GM21423 (cell line): ENCODE measurements at regions not wholly inside any gene's neighbourhood (a gene's known extent, or its start where the extent isn't known, plus 50 kb on each side); places are given as distances from the start of the nearest gene placed in this dataset.

Experiments used
- ATAC-seq: cut with Tn5 transposase; IDR thresholded peaks from one replicate; pipeline ENCODE4 v1.9.1; 2021; ENCODE audit warnings: mild to moderate bottlenecking, moderate library complexity; ENCODE audit not compliant: unreplicated experiment

DNA sequence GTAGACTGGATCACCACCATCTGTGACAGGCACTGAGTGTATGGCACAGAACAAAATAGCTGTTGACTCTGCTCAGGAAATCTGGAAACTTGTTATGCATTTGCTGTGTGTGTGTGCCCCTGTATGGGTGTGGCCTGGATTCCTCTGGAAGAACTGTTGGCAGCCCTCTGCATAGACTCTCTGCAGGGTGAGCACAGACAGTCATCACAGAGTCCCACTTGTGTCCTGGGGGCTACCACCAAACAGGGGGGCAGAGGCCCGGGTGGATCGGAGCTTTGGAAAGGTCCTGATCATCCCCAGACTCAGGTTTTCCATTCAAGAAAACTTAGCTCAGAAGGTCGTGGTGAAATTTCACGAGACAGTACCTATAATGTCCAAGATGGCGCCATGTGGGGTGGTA, 258.6 kb downstream of the SOX11 start:
- ATAC-seq, result no peak

DNA sequence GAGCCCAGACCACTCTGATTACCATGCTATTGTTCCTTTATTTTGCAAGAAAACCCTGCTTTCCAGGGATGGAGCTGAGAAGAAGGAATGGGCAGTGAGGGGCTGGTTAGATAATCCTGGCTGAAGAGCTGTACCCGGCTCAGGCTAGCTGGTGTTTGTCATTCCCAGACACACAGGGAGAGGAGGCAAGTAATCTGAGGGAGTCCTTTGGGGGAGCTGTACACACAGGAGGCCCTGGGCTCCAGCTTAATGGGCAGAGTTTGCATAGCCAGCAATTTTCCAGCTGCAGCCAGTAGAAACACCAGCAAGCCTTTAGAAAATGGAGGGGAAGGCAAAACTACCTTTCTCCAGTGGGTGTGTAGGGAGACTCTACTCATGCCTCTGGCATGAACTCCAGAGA, 259.3 kb downstream of the SOX11 start:
- no peak for ATAC-seq

DNA sequence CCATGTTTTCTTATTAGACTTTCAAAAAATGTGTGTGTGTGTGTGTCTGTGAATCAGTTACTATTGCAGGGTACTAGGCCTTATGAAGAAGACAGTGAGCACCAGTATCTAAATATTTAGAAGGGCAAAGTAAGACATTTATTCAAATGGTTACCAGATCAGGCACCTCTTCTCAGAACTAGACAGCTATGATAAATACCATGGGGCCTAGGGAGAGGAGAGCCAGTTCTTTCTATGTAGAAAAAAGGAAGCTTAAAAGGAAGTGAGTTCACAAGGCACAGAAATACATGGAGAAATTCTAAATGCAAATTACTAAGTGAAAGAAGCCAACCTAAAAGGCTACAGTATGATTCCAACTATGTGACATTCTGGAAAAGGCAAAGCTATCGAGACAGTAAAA, 261.3 kb downstream of the SOX11 start:
- ATAC-seq, result no peak

DNA sequence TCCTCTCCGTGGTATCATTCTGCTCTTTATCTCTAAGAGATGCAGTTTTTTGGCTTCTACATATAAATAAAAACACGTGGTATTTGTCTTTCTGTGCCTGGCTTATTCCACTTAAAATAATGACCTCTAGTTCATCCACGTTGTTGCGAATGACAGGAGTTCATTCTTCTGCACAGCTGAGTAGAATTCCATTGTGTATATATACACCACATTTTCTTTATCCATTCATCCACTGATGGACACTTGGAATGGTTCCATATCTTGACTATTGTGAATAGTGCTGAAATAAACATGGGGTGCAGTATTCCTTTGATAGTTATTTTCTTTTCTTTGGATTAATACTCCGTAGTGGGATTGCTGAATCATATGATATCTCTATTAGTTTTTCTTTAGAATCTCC, 262.3 kb downstream of the SOX11 start:
- no peak for ATAC-seq

DNA sequence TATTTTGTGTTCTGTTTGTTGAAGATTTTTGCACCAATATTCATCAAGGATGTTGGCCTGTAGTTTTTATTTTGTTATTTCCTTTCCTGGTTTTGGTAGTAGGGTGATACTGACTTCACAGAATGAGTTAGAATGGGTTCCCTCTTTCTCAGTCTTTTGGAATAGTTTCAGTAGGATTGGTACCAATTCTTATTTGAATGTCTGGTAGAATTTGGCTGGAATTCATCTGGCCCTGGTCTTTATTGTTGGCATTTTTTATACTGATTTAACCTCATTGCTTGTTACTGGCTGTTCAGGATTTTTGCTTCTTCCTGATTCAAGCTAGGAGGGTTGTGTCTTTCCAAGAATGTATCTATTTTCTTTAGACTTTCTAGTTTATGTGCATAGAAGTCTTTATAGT, 263.7 kb downstream of the SOX11 start:
- no peak for ATAC-seq

DNA sequence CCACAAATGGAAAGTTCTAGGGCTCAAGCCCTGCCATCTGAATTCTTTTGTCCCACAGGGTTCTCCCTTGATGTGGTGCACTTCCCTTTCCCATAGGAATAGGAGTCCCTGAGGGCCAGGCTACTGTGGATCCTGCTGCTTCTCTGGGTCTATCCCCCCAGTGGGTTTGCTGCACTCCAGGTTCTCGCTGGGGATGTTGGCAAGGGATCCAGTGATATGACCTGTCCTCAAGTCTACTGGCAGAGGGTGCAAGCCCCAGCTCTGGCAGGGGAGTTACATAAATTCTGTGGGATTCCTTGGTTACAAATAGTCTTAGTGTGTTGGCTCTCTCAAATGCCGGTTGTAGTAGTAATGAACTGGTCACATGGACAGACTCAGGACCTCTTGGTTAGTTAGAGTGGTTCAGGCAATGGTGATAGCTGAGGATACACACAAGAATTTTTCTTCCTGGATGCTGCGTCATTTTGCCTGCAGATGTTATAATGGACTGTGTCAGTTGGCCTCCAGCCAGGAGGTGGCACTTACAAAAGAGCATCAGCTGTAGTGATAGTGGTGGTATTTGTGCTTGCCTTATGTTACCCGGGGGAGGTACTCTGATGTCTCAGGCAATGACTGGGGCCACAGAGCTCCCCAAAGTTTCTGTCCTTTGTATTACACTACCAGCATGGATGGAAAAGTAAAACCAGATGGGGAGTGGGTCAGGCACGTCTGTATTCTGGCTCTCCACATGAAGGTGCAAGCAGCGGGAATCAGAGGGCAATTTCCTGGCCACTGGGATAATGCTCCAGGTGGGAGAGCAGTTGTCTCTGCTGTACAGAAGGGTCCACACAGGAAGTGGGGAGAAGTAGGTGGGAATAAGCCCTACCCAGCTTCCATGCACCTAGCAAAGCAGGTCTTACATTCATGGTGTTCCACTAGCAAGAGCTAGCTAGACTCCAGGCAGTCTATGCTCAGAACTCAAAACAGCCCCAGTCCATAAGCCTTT, 267.9 kb downstream of the SOX11 start:
- no peak for ATAC-seq

DNA sequence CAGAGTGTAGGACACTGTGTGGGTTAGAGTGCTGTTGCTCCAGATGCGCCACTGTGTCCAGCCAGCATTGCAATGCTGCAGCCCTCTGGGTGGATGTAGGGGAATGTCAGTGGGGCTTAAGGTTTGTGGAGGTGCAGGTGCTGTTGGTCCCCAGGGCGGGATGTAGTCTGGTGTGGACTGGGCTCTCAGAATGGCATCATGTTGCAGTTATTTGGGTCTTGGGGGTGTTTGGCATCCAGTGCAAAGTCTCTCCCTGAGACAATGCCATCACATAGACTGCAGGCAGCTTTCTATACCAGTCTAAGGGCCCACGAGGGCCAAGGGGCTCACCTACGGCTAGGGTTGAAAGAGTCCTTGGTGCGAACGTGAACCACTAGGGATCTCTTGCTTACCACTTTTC, 275.3 kb downstream of the SOX11 start:
- no peak for ATAC-seq

DNA sequence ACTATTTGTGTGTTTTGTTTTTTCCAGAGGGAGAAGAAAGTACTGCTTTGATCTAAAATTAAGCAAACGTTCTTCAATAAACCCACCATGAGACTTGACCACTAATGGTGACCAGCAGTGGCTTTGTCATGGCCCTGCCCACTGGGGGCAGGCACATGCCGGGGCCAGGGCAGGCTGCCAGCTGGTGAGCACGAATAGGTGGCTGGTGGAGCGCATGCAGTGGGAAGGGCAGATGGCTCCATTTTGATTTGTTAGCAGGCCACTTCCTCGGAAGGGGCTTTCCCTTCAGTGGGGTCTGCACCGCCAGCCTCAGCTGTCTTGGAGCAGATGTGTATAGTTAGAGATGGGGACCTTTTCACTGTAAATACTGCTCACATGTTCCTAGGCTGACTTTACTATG, 277.1 kb downstream of the SOX11 start:
- ATAC-seq, result no peak

DNA sequence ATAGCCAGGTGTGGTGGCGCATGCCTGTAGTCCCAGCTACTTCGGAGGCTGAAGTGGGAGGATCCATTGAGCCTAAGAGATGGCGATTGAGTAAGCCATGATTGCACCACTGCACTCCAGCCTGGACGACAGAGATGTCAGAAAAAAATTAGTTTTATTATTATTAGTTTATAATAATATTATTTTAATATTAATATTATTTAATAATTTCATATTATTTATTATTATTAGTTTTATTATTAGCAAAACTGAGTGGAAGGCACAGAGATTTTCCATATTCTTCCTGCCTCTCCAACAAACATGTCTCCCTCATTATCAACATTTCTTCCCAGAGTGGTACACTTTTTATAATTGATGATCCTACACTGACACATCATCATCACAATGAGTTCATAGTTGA, 278.2 kb downstream of the SOX11 start:
- no peak for ATAC-seq

DNA sequence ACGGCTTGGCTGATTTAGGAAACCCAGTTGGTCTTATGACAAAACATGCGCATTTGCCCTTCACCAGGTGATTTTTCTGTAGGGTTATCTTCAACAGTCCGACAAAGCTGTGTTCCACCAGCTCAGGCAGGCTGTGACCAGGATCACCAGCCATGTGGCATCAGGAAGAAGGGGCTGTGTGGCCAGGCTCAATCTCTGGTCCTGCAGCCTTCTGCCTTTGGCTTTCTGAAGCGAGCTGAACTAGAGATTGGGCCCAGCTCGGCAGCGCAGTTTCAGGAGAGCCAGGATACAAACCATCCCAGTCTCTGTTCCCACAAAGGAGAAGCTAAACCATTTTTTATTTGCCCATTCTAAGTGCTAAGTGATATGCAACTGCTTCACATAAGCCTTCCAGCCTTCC, 282.3 kb downstream of the SOX11 start:
- no peak for ATAC-seq

DNA sequence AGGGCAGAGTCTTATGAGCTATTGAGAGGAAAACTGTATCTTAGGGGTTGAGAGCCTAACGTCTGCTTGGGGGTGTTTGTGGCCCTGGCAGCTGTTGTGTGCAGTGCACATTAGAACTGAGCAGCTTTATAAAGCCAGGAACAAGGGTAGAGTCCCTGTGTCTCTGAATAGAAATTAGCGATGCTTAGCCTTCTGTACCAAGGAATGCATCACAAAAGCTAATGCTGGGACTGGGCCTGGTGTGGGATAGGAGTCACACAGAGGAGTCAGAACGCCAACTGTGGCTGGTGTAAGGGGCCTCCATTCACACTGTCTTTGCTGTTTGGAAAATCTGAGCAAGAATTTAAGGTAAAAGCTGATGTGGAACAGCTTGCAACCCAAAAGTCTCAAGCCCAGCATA, 283.2 kb downstream of the SOX11 start:
- no peak for ATAC-seq

DNA sequence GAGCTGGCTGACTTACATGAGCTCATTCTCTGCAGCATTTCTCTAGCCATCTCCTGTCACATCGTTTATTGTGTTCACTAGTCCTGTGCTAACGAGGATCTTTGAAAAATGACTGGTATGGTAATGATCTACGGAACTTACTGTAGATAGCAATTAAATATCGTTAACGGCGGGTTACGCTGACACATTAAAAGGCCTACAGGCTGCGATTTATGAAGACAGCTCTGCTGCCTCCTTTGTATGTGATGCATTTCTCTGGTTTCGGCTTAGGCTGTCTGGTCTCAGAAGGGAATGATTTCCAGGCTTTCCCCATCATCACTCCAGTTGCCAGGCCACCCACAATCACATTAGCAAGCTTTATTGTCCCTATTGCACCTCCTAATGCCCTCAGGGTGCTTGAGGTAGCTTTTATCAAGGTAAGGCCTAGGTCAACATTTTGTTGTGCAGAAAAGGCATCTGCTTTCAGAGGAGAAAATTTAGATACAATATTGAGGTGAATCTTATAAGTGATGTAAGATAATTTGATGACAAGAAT, 284.4 kb downstream of the SOX11 start:
- no peak for ATAC-seq

DNA sequence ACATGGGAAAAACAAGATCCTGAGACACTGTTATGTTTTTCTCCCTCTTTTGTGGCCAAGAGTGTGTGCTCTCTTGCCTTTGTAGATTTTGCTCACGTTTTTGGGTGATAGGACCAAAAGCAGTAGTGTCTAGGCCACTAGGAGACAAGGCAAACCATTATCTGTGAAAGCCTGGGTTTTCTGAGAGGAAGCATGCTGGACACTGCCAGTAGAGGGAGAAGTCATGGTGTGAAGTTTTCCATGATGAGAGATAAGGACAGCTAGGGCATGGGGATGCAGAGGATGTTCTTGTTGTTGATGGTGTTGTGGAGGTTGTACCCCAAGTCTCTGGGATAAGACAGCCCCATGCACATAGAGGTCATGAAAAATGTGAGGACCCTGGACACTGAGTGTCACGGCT, 285.3 kb downstream of the SOX11 start:
- no peak for ATAC-seq

DNA sequence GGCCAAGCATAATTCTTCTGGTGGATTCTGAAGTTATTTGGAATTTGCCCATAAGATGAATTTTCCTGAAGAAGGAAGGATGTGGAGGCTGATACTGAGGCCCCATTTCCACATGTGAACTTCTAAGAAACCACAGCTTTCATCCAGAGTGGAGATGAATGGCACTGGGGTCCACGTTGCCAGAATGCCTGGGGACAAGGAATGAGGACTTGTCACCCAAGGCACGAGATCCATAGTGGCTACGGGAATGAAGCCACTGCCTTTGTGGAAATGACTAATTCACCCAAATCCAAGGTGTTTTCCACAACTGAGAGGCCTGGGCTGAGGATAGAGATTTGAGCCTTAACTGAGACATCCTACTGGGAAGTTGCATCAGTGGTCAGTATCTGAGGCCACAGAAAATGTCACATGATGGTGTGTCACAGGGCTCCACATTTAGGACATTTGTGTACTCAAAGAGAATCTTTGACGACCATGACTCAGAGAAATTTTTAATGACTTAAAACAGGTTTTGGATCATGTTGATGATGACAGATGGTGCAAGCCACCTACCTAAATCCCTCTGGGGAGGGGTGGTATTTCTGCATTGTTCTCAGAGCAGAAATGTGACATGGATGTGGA, 286.1 kb downstream of the SOX11 start:
- no peak for ATAC-seq

DNA sequence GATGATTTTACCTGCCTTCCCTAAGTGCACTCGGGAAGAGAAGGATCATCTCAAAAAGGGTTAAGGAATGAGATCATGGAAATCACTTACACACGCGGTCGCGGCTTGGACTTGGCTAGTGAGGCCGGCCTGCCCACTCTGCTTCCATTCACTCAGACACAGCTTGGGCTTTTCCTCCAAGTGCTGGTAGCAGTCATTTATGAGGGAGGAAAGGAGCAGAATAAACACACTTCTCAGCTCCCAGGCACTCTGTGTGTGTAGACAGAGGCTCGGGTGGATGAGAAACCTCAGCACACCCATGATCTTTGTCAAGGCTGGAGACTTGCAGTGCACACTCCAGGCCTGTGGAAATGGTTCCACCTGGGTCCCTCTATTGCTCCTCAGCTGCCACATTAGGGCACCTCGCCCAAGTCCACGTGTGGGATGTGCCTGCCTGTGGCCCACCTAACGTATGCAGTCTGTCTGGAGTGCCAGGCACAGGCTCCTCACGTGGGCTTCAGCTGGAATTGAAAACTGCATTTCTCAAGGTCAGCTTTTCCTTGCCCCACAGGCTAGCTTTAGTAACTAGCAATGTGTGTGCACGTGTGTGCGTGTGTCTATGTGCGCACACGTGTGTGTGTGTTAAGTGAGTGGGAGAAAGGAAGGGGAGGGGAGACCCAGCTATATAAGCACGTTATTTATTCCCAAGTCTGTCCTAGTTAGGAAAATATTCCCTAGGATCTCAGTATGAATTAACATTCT, 288.4 kb downstream of the SOX11 start:
- ATAC-seq, result no peak

DNA sequence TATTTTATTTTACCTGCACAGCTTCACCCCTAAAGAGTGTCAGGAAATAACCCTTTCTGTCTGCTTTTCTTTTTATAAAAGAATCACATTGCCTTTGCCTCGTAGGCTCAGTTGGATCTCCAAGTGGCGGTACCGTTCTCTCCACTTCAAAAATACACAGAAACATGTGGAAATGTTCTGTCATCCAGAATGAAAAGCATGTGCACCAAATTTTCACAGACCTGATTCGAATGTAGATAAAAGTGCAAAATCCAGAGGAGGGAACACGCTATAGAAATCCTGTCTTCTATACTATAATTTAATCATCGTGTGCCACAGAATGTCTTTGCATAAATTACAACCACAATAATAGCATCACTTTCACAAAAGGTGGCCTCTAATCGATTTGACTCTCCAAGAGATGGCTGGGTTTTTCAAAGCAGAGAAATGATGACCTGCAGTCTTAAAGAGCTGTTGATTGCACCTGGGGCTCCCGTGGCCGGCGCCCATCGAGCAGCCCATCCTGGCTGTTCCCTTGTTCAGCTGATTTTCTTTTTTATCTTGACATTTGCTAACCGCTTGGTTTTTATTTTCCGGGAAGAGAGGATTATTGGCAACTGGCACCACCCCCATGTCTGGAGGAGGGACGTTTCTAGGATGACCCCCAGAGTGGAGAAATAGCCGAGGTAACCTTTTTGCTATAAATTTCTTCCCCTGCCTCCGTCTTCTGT, 290.2 kb downstream of the SOX11 start:
- no peak for ATAC-seq

DNA sequence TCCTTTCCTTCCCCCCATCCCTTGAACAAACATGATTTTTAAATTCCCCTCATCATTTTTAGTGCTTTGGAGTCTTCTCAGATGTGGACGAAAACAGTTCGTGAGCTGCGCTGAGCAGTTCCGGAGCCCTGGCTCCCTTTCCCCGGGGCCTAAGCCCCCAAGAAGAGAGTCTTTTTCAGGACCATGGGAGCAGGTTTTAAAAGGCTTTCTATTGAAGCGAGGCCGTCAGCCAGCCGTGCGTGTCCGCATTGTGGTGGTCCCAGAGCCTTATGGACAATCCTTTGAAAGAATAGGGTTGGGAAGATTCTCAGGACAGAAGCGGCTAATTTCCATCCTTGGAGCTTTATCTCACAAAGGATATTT, 290.7 kb downstream of the SOX11 start:
- ATAC-seq, result no peak

DNA sequence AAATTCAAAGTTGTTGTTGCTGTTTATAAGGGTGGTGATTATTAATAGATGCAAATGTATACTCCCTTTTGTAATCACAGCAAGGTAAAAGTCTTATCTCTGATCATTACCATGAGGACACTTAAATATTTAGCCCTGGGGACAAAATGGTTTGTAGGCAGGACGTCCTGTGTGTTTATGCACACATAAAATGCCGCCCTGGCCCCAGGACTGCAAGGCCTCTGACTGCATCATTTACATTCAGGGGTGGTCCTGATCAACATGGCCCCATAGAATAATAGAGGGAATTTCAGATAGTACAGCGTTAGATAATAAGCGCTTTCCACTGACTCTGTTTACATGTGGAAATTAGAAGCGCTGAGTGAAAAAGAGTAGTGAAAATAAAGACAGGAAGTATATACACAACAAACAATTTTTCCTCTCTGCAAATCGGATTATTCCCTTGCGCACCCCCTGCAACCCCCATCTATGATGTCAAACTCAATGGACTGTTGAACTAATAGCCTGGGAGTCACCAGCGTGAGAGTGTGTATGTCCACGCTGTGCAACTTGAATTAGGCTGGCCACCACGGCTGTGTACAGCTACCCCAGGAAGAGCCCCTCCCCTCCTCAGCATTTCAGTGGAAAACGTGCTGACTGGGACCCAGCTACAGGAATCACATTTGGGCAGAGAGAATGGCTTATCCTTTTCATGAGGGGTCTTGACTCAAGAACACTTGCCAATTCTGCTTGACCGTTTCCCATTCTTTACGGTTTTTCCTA, 291.5 kb downstream of the SOX11 start:
- no peak for ATAC-seq

DNA sequence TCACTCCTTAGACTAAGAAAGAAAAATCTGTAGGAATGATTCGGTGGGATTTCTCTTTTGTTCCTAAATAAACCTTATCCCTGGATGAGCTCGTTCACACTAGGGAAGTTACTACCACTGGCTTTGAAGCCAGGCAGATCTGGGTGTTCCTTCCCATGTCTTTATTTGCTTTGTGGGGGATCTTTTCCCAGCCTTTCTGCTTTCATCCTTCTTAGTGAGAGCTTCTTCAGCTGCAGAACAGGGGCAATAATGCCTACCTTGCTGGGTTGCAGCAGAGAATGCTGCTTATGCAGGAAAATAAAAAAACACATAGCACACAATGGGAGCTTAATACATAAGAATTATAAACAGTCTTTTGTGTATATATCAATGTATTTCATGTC, 292.1 kb downstream of the SOX11 start:
- ATAC-seq, result no peak

DNA sequence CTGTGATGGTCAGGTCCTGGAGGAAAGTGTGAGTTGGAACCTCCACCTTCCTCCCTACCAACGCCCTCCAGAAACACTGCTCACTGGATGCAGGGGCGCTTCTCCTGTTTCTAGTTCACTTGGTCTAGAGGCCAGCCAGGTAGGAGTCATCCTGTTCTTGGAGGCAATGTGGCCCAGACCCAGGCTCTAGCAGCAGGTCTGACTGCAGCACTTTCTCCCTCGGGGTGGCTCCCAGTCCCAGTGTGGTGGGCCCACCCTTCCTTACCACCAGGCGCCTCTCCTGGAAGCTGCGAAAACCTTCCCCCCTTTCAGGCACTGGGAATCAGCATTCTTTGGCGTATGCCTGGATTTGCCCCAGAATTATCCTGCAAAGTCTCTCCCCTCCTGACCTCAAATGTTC, 292.8 kb downstream of the SOX11 start:
- no peak for ATAC-seq
